ENCODE measurements at regions not wholly inside any gene's neighbourhood (a gene's known extent, or its start where the extent isn't known, plus 50 kb on each side); places are given as distances from the start of the nearest gene placed in this dataset.

- peak; percentile 7 for TF ChIP-seq CTCF (IDR thresholded peaks at IDR 0.05)
These were observed 298.9 kb downstream of the DSEL start for GRCh38 chr18:67217551-67218166.

DNA sequence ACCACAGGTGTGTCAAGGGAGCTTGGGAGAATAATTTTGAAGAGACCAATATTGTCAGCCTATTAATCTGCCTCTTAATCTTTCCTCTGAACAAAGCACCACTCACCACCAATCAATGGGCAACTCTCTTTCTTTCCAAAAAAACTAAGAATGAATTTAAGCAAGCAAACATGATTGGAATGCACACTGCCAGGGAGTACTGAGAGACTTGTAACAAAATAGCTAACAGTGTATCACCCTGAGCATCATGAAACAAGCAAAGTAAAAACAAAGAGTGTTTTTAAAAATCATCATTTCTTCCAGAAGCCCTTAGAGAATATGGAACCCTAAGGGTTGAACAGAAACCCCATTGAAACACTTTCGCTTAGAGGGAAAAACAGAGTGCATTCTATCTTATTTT lies 299.7 kb downstream of the DSEL start:
- Histone ChIP-seq H3K27me3 (no peaks in the 10 kb centered on the region), H3K4me1 (ENCODE audit: control insufficient read depth in 1 of 2, insufficient read depth in 1 of 2, low read depth in 1 of 2, low read length in 1 of 2) (no peaks in the 10 kb centered on the region), H3K27ac (no peak overlapping the region), H3K9me3 (no peaks in the 10 kb centered on the region), H3K4me3 (ENCODE audit: low read depth in 1 of 2, low read length in 1 of 2) (no peak overlapping the region), H3K36me3 (no peaks in the 10 kb centered on the region)
- TF ChIP-seq CTCF (IDR thresholded peaks at IDR 0.05) = no peak

More at GRCh38 chr18:67217551-67218166, 298.9 kb downstream of the DSEL start:
- Histone ChIP-seq H3K36me3 (no peaks in the 10 kb centered on the region), H3K4me3 (ENCODE audit: low read depth in 1 of 2, low read length in 1 of 2) (no peak overlapping the region), H3K27ac (no peak overlapping the region), H3K4me1 (ENCODE audit: control insufficient read depth in 1 of 2, insufficient read depth in 1 of 2, low read depth in 1 of 2, low read length in 1 of 2) (no peaks in the 10 kb centered on the region), H3K9me3 (no peaks in the 10 kb centered on the region), H3K27me3 (no peaks in the 10 kb centered on the region)

- Histone ChIP-seq H3K27me3 (no peaks in the 10 kb centered on the region), H3K4me3 (ENCODE audit: low read depth in 1 of 2, low read length in 1 of 2) (no peak overlapping the region)
- no peak for TF ChIP-seq CTCF (IDR thresholded peaks at IDR 0.05)
These were observed 300.8 kb downstream of the DSEL start for GRCh38 chr18:67215686-67216085.

GRCh38 chr18:67211646-67212045 lies 304.9 kb downstream of the DSEL start:
- no peak for TF ChIP-seq CTCF (IDR thresholded peaks at IDR 0.05)
- Histone ChIP-seq H3K4me3 (ENCODE audit: low read depth in 1 of 2, low read length in 1 of 2) (no peak overlapping the region), H3K4me1 (ENCODE audit: control insufficient read depth in 1 of 2, insufficient read depth in 1 of 2, low read depth in 1 of 2, low read length in 1 of 2) (no peaks in the 10 kb centered on the region)

More at GRCh38 chr18:67215686-67216085, 300.8 kb downstream of the DSEL start:
- H3K36me3 ChIP-seq = no peaks in the 10 kb centered on the region
- no peak overlapping the region for H3K27ac ChIP-seq
- no peaks in the 10 kb centered on the region for H3K4me1 ChIP-seq (ENCODE audit: control insufficient read depth in 1 of 2, insufficient read depth in 1 of 2, low read depth in 1 of 2, low read length in 1 of 2)
- H3K9me3 ChIP-seq = no peaks in the 10 kb centered on the region

GRCh38 chr18:67200665-67201064 lies 315.9 kb downstream of the DSEL start:
- H3K4me1 ChIP-seq (ENCODE audit: control insufficient read depth in 1 of 2, insufficient read depth in 1 of 2, low read depth in 1 of 2, low read length in 1 of 2) = no peaks in the 10 kb centered on the region
- H3K4me3 ChIP-seq (ENCODE audit: low read depth in 1 of 2, low read length in 1 of 2) = no peak overlapping the region
- no peaks in the 10 kb centered on the region for H3K36me3 ChIP-seq
- H3K27ac ChIP-seq = no peak overlapping the region
- no peaks in the 10 kb centered on the region for H3K27me3 ChIP-seq
- TF ChIP-seq CTCF (IDR thresholded peaks at IDR 0.05) = no peak
- no peaks in the 10 kb centered on the region for H3K9me3 ChIP-seq

More at GRCh38 chr18:67211646-67212045, 304.9 kb downstream of the DSEL start:
- Histone ChIP-seq H3K27me3 (no peaks in the 10 kb centered on the region), H3K27ac (no peak overlapping the region), H3K36me3 (no peaks in the 10 kb centered on the region), H3K9me3 (no peaks in the 10 kb centered on the region)

Data from neutrophil (primary cell).